Lower leg skin (tissue), 3 donors: ENCODE measurements at regions not wholly inside any gene's neighbourhood (a gene's known extent, or its start where the extent isn't known, plus 50 kb on each side); places are given as distances from the start of the nearest gene placed in this dataset.

ENCODE experiments used
- CTCF ChIP-seq, 3 donors: fragments of 450-650 bp; IDR thresholded peaks; one replicate each; pipeline ENCODE4 v1.5.1; 2016; ENCODE audit warnings: antibody characterized with exemption in 3 of 3, mild to moderate bottlenecking in 3 of 3, moderate library complexity in 2 of 3
- POLR2A ChIP-seq, 2 donors: fragments of 450-650 bp; IDR thresholded peaks; one replicate each; pipeline ENCODE4 v1.6.1; 2016 to 2017; ENCODE audit warnings: antibody characterized with exemption in 2 of 2, mild to moderate bottlenecking in 1 of 2, moderate library complexity in 1 of 2

- TF ChIP-seq CTCF (IDR thresholded peaks at IDR 0.05) (no peak), POLR2A (IDR thresholded peaks at IDR 0.05) (no peak)
Measured at GRCh38 chr7:41069635-41070034, 633.3 kb downstream of the INHBA start.
